Upper lobe of left lung (tissue), 4 donors: ENCODE measurements at regions not wholly inside any gene's neighbourhood (a gene's known extent, or its start where the extent isn't known, plus 50 kb on each side); places are given as distances from the start of the nearest gene placed in this dataset.

Experiments
- CTCF ChIP-seq, 6 experiments: fragments of 450-650 bp in 4 of 6; fragments of 200-600 bp in 2 of 6; sonication (generic) in 2 of 6; IDR thresholded peaks; one replicate each; pipeline ENCODE4 v1.5.1; 2016 to 2019; ENCODE audit warnings: antibody characterized with exemption in 6 of 6
- POLR2A ChIP-seq, 4 donors: fragments of 450-650 bp; IDR thresholded peaks; one replicate each; pipeline ENCODE4 v1.5.1; 2016 to 2017; ENCODE audit warnings: antibody characterized with exemption in 4 of 4, mild to moderate bottlenecking in 2 of 4

DNA sequence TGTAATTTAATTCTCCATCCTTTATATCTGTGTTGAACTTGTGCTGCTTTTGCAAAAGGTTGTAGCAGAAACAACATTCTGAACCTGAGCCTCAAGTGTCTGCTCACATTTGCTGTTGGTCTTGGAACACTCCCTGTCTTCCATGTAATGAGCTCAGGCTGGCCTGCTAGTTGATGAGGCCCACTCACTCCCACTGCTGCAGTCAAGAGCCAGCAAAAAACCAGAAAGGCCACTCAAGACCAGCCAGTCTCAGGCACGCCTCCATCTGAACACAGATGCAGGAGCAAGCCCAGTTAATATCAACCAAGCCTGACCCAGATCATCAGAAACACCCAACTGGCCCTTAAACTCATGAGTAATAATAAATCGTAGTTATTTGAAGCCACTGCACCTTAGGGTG is 342.2 kb upstream of the NFIA start:
- TF ChIP-seq POLR2A (IDR thresholded peaks at IDR 0.05) (no peak), CTCF (IDR thresholded peaks at IDR 0.05) (no peak)
